DND-41 (cell line): ENCODE measurements at regions not wholly inside any gene's neighbourhood (a gene's known extent, or its start where the extent isn't known, plus 50 kb on each side); places are given as distances from the start of the nearest gene placed in this dataset.

Source experiments
- EZH2 ChIP-seq: IDR thresholded peaks from 3 replicates; pipeline ENCODE4 v1.6.1; 2012; ENCODE audit warnings: borderline replicate concordance, low read depth, mild to moderate bottlenecking, moderate library complexity, low read length, inconsistent platforms; ENCODE audit not compliant: severe bottlenecking
- TF ChIP-seq, protein P1 (sequence below): IDR thresholded peaks from 2 replicates; pipeline ENCODE4 v1.5.1; 2012; ENCODE audit warnings: borderline replicate concordance, low read length, moderate library complexity, mild to moderate bottlenecking; ENCODE audit not compliant: poor library complexity, severe bottlenecking; ENCODE audit errors: extremely low read depth

DNA sequence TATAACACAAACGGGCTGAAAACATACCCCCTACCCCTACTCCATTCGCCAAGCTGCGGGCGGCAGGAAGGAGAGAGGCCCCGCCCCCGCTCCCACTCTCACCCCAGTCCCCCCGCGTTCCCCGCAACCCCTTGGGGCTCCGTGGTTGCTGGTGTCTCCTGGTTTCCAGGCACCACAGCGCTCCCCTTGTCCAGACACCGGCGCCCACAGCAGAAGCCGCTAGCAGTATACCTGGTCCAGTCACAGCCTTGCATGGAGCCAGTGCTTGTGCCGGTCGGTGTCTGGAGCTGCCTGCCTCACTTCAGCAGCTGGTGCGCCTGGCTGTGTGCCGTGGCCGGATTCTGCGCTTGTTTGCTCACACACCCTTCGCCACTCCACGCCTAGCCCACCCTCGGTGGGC, 240.5 kb upstream of the DAB2 start:
- TF ChIP-seq, protein P1, sequence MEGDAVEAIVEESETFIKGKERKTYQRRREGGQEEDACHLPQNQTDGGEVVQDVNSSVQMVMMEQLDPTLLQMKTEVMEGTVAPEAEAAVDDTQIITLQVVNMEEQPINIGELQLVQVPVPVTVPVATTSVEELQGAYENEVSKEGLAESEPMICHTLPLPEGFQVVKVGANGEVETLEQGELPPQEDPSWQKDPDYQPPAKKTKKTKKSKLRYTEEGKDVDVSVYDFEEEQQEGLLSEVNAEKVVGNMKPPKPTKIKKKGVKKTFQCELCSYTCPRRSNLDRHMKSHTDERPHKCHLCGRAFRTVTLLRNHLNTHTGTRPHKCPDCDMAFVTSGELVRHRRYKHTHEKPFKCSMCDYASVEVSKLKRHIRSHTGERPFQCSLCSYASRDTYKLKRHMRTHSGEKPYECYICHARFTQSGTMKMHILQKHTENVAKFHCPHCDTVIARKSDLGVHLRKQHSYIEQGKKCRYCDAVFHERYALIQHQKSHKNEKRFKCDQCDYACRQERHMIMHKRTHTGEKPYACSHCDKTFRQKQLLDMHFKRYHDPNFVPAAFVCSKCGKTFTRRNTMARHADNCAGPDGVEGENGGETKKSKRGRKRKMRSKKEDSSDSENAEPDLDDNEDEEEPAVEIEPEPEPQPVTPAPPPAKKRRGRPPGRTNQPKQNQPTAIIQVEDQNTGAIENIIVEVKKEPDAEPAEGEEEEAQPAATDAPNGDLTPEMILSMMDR: no peak
- no peak for TF ChIP-seq EZH2
